ENCODE measurements at regions not wholly inside any gene's neighbourhood (a gene's known extent, or its start where the extent isn't known, plus 50 kb on each side); places are given as distances from the start of the nearest gene placed in this dataset.

DNA sequence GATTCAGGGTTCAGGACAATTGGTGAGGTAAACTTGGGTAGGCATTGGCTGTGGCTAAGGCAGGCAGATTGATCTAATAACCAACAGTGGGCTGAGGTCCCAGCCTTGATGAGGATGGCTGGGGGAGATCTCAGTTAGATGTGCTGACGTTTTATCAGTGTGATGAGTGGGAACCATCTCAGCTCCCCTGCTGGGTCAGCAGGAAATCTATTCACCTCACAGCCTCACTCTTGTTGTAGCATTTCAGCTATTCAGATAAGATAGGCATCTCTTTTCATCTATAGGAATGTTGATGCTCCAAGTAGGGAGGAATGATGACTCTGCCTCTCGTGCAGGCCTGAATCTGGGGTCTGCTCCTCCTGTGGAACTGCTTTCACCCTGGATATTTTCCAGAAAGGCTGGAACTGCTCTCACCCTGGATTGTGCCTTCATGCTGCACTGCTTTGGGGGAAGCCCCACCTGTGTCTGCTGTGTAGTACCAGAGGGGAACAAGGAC lies 973.7 kb downstream of the NSUN3 start:
- ATAC-seq (replicated peaks in 6 of 8) = no peak

DNA sequence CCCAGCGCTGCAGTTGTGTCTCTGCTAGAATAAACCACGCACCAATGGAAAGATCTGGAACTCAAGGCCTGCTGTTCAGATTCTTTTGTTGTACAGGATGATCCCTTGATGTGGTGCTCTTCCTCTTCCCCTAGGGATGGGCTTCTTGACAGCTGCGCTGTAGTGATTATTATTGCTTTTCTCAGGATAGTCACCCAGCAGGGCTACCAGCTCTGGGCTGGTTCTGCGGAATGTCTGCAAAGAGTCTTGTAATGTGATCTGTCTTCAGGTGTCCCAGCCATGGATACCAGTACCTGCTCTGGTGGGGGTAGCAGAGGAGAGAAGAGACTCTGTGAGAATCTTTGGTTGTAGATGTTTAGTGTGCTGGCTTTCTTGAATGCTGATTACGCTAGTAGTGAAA lies 974.2 kb downstream of the NSUN3 start:
- in situ Hi-C loops (cut with MboI; ENCODE audit: low pct_unique_long_range_greater_than_20kb in 2 of 9, low sequenced_read_pairs in 9 of 9, unreplicated experiment in 9 of 9) = no loop called here
- ATAC-seq (replicated peaks in 6 of 8) = no peak
- no peaks in the 10 kb centered on the region for H3K4me1 ChIP-seq (replicated peaks in 1 of 2)
- H3K4me3 ChIP-seq = no peak overlapping the region
- H3K27ac ChIP-seq = no peak overlapping the region
- WGBS, 10 experiments = 38 to 100% (median 76%) methylated on average over 1 to 4 of the region's 5 CpGs; no CpG with 5 or more reads in 2 of the 10 experiments

More for the DNA sequence above, 973.7 kb downstream of the NSUN3 start:
- in situ Hi-C loops (cut with MboI; ENCODE audit: low pct_unique_long_range_greater_than_20kb in 2 of 9, low sequenced_read_pairs in 9 of 9, unreplicated experiment in 9 of 9) = no loop called here
- H3K4me1 ChIP-seq (replicated peaks in 1 of 2) = no peaks in the 10 kb centered on the region
- WGBS, 10 experiments = 60 to 71% (median 60%) methylated on average over 1 of the region's 2 CpGs; no CpG with 5 or more reads in 7 of the 10 experiments
- no peak overlapping the region for H3K27ac ChIP-seq
- no peak overlapping the region for H3K4me3 ChIP-seq

DNA sequence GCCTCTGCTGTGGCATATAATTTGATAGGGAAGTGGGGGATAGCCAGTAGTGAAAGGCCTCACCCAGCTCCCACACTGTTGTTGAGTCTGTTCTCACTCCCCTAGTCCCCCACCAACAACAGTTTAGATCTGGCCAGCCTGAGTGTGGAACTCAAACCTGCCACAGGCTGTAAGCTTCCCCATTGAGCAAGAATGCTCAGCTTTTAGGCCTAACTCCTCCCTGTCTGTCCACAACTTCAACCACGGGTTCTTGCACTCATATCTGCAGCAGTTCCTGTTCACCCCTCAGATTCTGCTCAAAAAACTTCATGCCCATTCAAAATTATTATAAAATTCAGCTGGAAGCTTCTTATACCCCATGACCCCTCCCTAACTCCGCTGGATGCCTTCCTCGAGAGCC lies 975.1 kb downstream of the NSUN3 start:
- H3K27ac ChIP-seq = no peak overlapping the region
- in situ Hi-C loops (cut with MboI; ENCODE audit: low pct_unique_long_range_greater_than_20kb in 2 of 9, low sequenced_read_pairs in 9 of 9, unreplicated experiment in 9 of 9) = no loop called here
- no peaks in the 10 kb centered on the region for H3K4me1 ChIP-seq (replicated peaks in 1 of 2)
- no peak overlapping the region for H3K4me3 ChIP-seq
- WGBS, 10 experiments = 0 to 95% (median 45%) methylated on average over 2 to 3 of the region's 3 CpGs; no CpG with 5 or more reads in 4 of the 10 experiments
- ATAC-seq (replicated peaks in 6 of 8) = no peak

DNA sequence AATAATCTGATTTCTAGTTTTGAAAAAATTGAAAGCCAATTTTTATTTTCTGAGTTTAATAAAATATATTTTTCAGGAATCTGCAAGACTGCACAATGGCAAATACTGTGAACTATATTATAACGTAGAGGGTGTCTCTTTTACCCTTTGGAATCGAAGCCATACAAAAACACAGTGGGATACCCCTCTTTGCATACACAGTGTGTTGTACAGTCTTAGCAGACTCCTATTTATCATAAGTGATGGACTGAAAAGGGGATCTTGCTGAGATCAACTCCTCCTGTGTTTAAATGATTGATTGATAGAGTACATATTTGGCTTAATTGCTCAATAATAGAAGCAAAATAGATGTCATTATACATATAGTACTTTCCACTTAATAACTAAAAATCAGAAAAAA lies 981.2 kb downstream of the NSUN3 start:
- WGBS, 10 experiments = 0 to 90% (median 26%) methylated on average over 1 to 2 of the region's 2 CpGs
- no peak for ATAC-seq (replicated peaks in 6 of 8)

GRCh38 chr3:95048564-95048963 lies 985.7 kb downstream of the NSUN3 start:
- Histone ChIP-seq H3K4me1 (replicated peaks in 1 of 2) (no peaks in the 10 kb centered on the region), H3K27ac (no peak overlapping the region), H3K4me3 (no peak overlapping the region)
- in situ Hi-C loops (cut with MboI; ENCODE audit: low pct_unique_long_range_greater_than_20kb in 2 of 9, low sequenced_read_pairs in 9 of 9, unreplicated experiment in 9 of 9) = no loop called here
- no peak for ATAC-seq (replicated peaks in 6 of 8)

More for the DNA sequence above, 981.2 kb downstream of the NSUN3 start:
- no peak overlapping the region for H3K4me3 ChIP-seq
- no peaks in the 10 kb centered on the region for H3K4me1 ChIP-seq (replicated peaks in 1 of 2)
- in situ Hi-C loops (cut with MboI; ENCODE audit: low pct_unique_long_range_greater_than_20kb in 2 of 9, low sequenced_read_pairs in 9 of 9, unreplicated experiment in 9 of 9) = no loop called here
- H3K27ac ChIP-seq = no peak overlapping the region

DNA sequence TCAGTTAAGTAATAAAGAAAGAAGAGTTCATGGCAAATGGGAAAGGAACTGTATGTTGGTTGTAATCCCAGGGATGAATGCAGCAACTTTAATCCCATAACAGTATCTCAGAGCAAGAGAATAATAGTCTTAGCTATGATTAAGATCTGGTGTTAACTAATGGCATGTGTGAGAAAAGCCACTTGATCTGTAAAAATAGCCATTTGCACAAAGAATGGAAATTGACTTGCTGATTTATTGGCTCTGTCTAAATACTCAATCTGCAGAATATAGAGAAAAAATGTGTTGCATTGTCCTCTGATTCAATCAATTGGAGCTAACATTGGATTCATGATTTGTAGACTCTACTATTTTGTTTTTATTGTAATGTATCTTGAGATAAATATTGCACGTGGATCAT lies 987.0 kb downstream of the NSUN3 start:
- Histone ChIP-seq H3K4me3 (no peak overlapping the region), H3K4me1 (replicated peaks in 1 of 2) (no peaks in the 10 kb centered on the region), H3K27ac (no peak overlapping the region)
- ATAC-seq (replicated peaks in 6 of 8) = peak in 1 of 8 experiments; percentile 9
- 0 to 91% (median 64%) methylated on average over 1 of the region's 1 CpG; no CpG with 5 or more reads in 3 of the 10 experiments for WGBS, 10 experiments
- in situ Hi-C loops (cut with MboI; ENCODE audit: low pct_unique_long_range_greater_than_20kb in 2 of 9, low sequenced_read_pairs in 9 of 9, unreplicated experiment in 9 of 9) = no loop called here

- H3K4me3 ChIP-seq = no peak overlapping the region
- in situ Hi-C loops (cut with MboI; ENCODE audit: low pct_unique_long_range_greater_than_20kb in 2 of 9, low sequenced_read_pairs in 9 of 9, unreplicated experiment in 9 of 9) = no loop called here
- H3K27ac ChIP-seq = no peak overlapping the region
- 0 to 100% (median 86%) methylated on average over 2 of the region's 2 CpGs; no CpG with 5 or more reads in 3 of the 10 experiments for WGBS, 10 experiments
- no peak for ATAC-seq (replicated peaks in 6 of 8)
- no peaks in the 10 kb centered on the region for H3K4me1 ChIP-seq (replicated peaks in 1 of 2)
Measured at GRCh38 chr3:95055288-95055687, 992.4 kb downstream of the NSUN3 start.

DNA sequence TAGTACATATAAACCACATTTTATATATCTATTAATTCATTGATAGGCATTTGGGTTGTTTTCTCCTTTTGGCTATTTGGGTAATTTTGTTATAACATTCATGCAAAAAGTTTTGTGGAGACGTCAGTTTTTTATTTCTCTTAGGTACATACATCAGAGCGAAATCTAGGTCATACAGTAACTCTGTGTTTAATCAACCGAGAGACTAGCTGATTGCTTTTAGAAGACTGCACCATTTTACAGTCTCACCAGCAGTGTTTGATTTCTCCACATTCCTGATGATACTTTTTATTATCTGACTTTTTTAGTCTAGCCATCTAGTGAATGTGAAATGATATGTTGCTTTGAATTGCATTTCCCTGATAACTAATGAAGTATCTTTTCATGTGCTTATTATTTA lies 1019.3 kb downstream of the NSUN3 start:
- WGBS, 10 experiments = 0 to 100% (median 88%) methylated on average over 1 to 3 of the region's 3 CpGs

GRCh38 chr3:95084738-95085137 lies 1021.9 kb downstream of the NSUN3 start:
- in situ Hi-C loops (cut with MboI; ENCODE audit: low pct_unique_long_range_greater_than_20kb in 2 of 9, low sequenced_read_pairs in 9 of 9, unreplicated experiment in 9 of 9) = no loop called here
- H3K4me3 ChIP-seq = no peak overlapping the region
- H3K27ac ChIP-seq = no peak overlapping the region
- no peaks in the 10 kb centered on the region for H3K4me1 ChIP-seq (replicated peaks in 1 of 2)
- no peak for ATAC-seq (replicated peaks in 6 of 8)

More for the DNA sequence above, 1019.3 kb downstream of the NSUN3 start:
- H3K4me3 ChIP-seq = no peak overlapping the region
- no peak overlapping the region for H3K27ac ChIP-seq
- H3K4me1 ChIP-seq (replicated peaks in 1 of 2) = no peaks in the 10 kb centered on the region
- no peak for ATAC-seq (replicated peaks in 6 of 8)
- in situ Hi-C loops (cut with MboI; ENCODE audit: low pct_unique_long_range_greater_than_20kb in 2 of 9, low sequenced_read_pairs in 9 of 9, unreplicated experiment in 9 of 9) = no loop called here

DNA sequence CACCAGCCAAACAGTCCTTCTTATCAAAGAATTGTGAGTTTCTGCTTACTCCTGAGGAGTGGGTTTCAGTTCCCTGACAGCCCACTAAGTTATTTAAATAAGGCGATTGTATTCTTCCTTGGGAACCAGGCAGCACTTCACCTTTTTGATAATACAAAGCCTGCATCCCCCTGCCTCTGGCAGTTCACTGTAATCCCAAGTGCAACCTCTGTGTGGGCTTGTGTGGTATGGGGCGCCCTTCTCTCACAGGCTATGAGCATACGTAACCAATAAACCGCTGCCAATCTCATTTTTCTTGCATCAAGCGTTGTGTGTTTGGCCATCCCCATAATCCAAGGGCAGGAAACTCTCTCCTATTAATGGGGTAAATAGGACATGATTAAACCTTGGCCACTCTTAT lies 1025.6 kb downstream of the NSUN3 start:
- no peak overlapping the region for H3K27ac ChIP-seq
- H3K4me1 ChIP-seq (replicated peaks in 1 of 2) = no peaks in the 10 kb centered on the region
- ATAC-seq (replicated peaks in 6 of 8) = no peak
- 20 to 100% (median 69%) methylated on average over 1 to 5 of the region's 5 CpGs; no CpG with 5 or more reads in 2 of the 10 experiments for WGBS, 10 experiments
- H3K4me3 ChIP-seq = no peak overlapping the region
- in situ Hi-C loops (cut with MboI; ENCODE audit: low pct_unique_long_range_greater_than_20kb in 2 of 9, low sequenced_read_pairs in 9 of 9, unreplicated experiment in 9 of 9) = no loop called here

DNA sequence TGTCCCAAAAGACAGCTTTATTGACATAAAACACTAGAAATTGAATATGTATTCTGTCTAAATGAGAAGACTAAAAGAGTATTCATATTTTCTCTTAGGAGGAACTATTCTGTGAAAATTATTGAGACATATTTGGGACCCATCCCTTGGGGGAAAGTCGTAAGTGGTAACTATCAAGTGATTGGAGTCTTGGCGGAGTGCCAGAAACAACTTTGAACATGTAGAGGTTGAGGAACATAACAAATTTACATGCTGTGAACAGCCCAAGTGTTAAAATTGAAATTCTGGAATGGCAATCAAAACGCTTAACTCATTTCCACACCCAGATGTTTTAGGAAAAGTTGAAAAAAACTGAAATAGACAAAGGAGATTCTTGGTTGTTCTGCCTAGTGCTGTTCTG lies 1034.6 kb downstream of the NSUN3 start:
- no peak overlapping the region for H3K27ac ChIP-seq
- H3K4me1 ChIP-seq (replicated peaks in 1 of 2) = no peaks in the 10 kb centered on the region
- no peak overlapping the region for H3K4me3 ChIP-seq
- 0 to 100% (median 81%) methylated on average over 2 to 3 of the region's 3 CpGs for WGBS, 10 experiments
- in situ Hi-C loops (cut with MboI; ENCODE audit: low pct_unique_long_range_greater_than_20kb in 2 of 9, low sequenced_read_pairs in 9 of 9, unreplicated experiment in 9 of 9) = no loop called here
- no peak for ATAC-seq (replicated peaks in 6 of 8)

GRCh38 chr3:95120921-95121320 lies 1058.1 kb downstream of the NSUN3 start:
- H3K4me3 ChIP-seq = no peak overlapping the region
- no peak for ATAC-seq (replicated peaks in 6 of 8)
- in situ Hi-C loops (cut with MboI; ENCODE audit: low pct_unique_long_range_greater_than_20kb in 2 of 9, low sequenced_read_pairs in 9 of 9, unreplicated experiment in 9 of 9) = no loop called here
- 0 to 100% (median 78%) methylated on average over 1 to 3 of the region's 3 CpGs for WGBS, 10 experiments
- H3K4me1 ChIP-seq (replicated peaks in 1 of 2) = no peaks in the 10 kb centered on the region
- no peak overlapping the region for H3K27ac ChIP-seq

DNA sequence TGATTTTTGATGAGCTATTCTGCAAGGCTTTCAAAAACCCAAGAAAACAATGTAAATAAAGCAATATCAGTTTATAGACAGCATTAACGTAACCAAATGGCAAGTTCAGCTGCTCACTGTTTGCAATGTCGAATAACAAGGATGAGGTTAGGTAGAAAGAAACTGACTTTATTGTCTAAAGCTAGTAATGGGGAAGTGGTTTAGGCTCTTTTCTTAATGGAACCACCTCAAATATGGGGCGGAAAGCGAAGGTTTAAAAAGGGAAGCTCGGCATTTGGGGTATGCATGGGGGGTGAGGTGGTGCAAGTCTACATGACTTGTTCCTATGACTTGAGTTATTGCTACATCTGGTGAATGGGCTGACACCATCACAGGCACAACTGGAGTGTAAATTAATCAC lies 1060.2 kb downstream of the NSUN3 start:
- no peak for ATAC-seq (replicated peaks in 6 of 8)
- H3K4me1 ChIP-seq (replicated peaks in 1 of 2) = no peaks in the 10 kb centered on the region
- 0 to 91% (median 78%) methylated on average over 1 to 5 of the region's 5 CpGs; no CpG with 5 or more reads in 1 of the 10 experiments for WGBS, 10 experiments
- no peak overlapping the region for H3K27ac ChIP-seq
- in situ Hi-C loops (cut with MboI; ENCODE audit: low pct_unique_long_range_greater_than_20kb in 2 of 9, low sequenced_read_pairs in 9 of 9, unreplicated experiment in 9 of 9) = no loop called here
- no peak overlapping the region for H3K4me3 ChIP-seq

- in situ Hi-C loops (cut with MboI; ENCODE audit: low pct_unique_long_range_greater_than_20kb in 2 of 9, low sequenced_read_pairs in 9 of 9, unreplicated experiment in 9 of 9) = no loop called here
- ATAC-seq (replicated peaks in 6 of 8) = peak in 6 of 8 experiments; percentile 34 to 82 (median 59)
- Histone ChIP-seq H3K27ac (no peak overlapping the region), H3K4me1 (replicated peaks in 1 of 2) (no peaks in the 10 kb centered on the region), H3K4me3 (no peak overlapping the region)
- WGBS, 10 experiments = 15 to 100% (median 90%) methylated on average over 1 to 3 of the region's 3 CpGs
Measured at GRCh38 chr3:95134693-95135413, 1072.0 kb downstream of the NSUN3 start.
